Mesendoderm (in vitro differentiated cells): ENCODE measurements at regions not wholly inside any gene's neighbourhood (a gene's known extent, or its start where the extent isn't known, plus 50 kb on each side); places are given as distances from the start of the nearest gene placed in this dataset.

ENCODE experiments used
- DNase-seq: peaks from one replicate; pipeline ENCODE4 v3.0.0; 2013
- H2AK5ac ChIP-seq: 2 replicates; pipeline ENCODE4 v1.6.1; 2013; ENCODE audit warnings: low read length, inconsistent platforms
- H2BK120ac ChIP-seq: 2 replicates; pipeline ENCODE4 v1.6.1; 2013; ENCODE audit warnings: low read depth, mild to moderate bottlenecking, low read length, moderate library complexity, mixed read lengths
- H2BK15ac ChIP-seq: replicated peaks from 2 replicates; pipeline ENCODE4 v1.6.1; 2013; ENCODE audit warnings: low read depth, mild to moderate bottlenecking, moderate library complexity
- H2BK5ac ChIP-seq: 2 replicates; pipeline ENCODE4 v1.6.1; 2013; ENCODE audit warnings: low read length, inconsistent platforms
- H3K18ac ChIP-seq: 2 replicates; pipeline ENCODE4 v1.6.1; 2013; ENCODE audit warnings: mild to moderate bottlenecking, low read length, mixed read lengths
- H3K23ac ChIP-seq: one replicate; pipeline ENCODE4 v1.6.1; 2013; ENCODE audit warnings: low read length
- H3K27ac ChIP-seq: 2 replicates; pipeline ENCODE4 v1.5.1; 2013; ENCODE audit warnings: low read depth, mild to moderate bottlenecking, inconsistent platforms, low read length, moderate library complexity
- H3K27me3 ChIP-seq: 2 replicates; pipeline ENCODE4 v1.6.1; 2013; ENCODE audit warnings: low read length, control low read depth, mild to moderate bottlenecking, inconsistent platforms; ENCODE audit not compliant: insufficient read depth, poor library complexity
- H3K36me3 ChIP-seq: 2 replicates; pipeline ENCODE4 v1.6.1; 2013; ENCODE audit warnings: low read length, inconsistent platforms; ENCODE audit not compliant: control insufficient read depth, insufficient read depth
- H3K4ac ChIP-seq: one replicate; pipeline ENCODE4 v1.6.1; 2013; ENCODE audit warnings: low read depth, mild to moderate bottlenecking, low read length, moderate library complexity
- H3K4me1 ChIP-seq: 2 replicates; pipeline ENCODE4 v1.6.1; 2013; ENCODE audit warnings: low read depth, low read length, inconsistent platforms; ENCODE audit not compliant: control insufficient read depth
- H3K4me2 ChIP-seq: 2 replicates; pipeline ENCODE4 v1.6.1; 2013; ENCODE audit warnings: low read length
- H3K4me3 ChIP-seq: 2 replicates; pipeline ENCODE4 v1.5.1; 2013; ENCODE audit warnings: mild to moderate bottlenecking, low read length
- H3K56ac ChIP-seq: one replicate; pipeline ENCODE4 v1.6.1; 2013; ENCODE audit warnings: low read length
- H3K79me1 ChIP-seq: 2 replicates; pipeline ENCODE4 v1.6.1; 2013; ENCODE audit warnings: low read length, inconsistent platforms
- H3K79me2 ChIP-seq: 2 replicates; pipeline ENCODE4 v1.6.1; 2013; ENCODE audit warnings: mild to moderate bottlenecking, low read length; ENCODE audit not compliant: control insufficient read depth, insufficient read depth
- H3K9ac ChIP-seq: 2 replicates; pipeline ENCODE4 v1.6.1; 2013; ENCODE audit warnings: low read length, inconsistent platforms
- H4K5ac ChIP-seq: one replicate; pipeline ENCODE4 v1.6.1; 2013; ENCODE audit warnings: low read length
- H4K8ac ChIP-seq: one replicate; pipeline ENCODE4 v1.6.1; 2013; ENCODE audit warnings: low read depth, mild to moderate bottlenecking, control low read depth, low read length, moderate library complexity
- WGBS: extraction: QIAGEN DNeasy Blood & Tissue Kit; methylation state at CpG from one replicate; pipeline ENCODE4 v1.1.7; 2013; ENCODE audit warnings: low lambda C conversion rate, missing lambda C conversion rate; ENCODE audit not compliant: insufficient coverage; ENCODE audit errors: extremely low coverage; 5-methylcytosine and 5-hydroxymethylcytosine counted together

DNA sequence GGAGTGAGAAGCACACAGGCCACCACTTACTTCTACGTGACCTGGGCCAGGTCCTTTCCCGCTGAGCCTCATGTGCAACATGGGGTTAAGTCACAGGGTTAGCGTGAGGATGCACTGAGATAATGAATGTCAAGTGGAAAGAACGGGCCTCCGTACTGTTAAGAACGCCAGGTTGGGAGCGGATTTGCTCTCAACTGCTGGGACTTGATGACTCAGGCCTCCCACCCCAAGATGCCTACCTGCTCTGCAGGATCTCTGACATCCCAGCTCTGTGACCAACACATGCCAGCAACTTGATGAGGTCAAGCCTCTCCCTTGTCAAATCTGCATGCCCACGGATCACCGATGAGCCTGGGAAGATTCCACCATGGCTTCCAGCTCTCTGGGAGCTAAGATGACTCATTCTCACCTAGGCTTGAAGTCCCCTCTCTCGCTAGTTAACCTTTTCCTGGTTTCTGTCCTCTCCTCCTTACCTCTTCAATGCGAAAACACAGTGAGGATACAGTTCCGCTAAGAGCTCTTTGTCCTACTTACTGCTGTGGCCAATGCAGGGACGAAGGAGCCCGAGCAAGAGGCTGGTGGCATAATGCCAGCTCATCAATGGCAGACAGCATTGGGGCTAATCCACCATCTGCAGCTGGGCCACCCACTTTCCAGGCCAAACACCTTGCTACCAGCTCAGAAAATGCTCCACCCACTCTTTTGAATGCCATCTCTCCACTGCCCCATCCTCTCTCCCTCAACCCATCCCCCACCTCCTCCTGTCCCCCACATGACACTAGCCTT is 67.6 kb downstream of the PJA1 start:
- no peaks in the 10 kb centered on the region for H3K27me3 ChIP-seq
- H2BK5ac ChIP-seq: no peak overlapping the region
- DNase-seq: peak; percentile 93
- no peak overlapping the region for H3K4me2 ChIP-seq
- peaks cover 5% of the 10 kb centered on the region for H3K4me1 ChIP-seq
- H3K27ac ChIP-seq: no peak overlapping the region
- no peak overlapping the region for H4K8ac ChIP-seq
- H4K5ac ChIP-seq: no peak overlapping the region
- H3K36me3 ChIP-seq: no peaks in the 10 kb centered on the region
- H3K56ac ChIP-seq: peak overlapping the region; percentile 53
- H2BK120ac ChIP-seq: no peak overlapping the region
- H3K4ac ChIP-seq: no peak overlapping the region
- peak overlapping the region; percentile 20 for H3K18ac ChIP-seq
- no peak overlapping the region for H2BK15ac ChIP-seq
- H2AK5ac ChIP-seq: no peak overlapping the region
- WGBS: no CpG with 5 or more reads among the region's 14 CpGs
- H3K4me3 ChIP-seq: no peak overlapping the region
- no peak overlapping the region for H3K9ac ChIP-seq
- H3K79me2 ChIP-seq: no peaks in the 10 kb centered on the region
- no peak overlapping the region for H3K23ac ChIP-seq
- no peaks in the 10 kb centered on the region for H3K79me1 ChIP-seq

- no peak for DNase-seq
- Histone ChIP-seq H3K4me2 (no peak overlapping the region), H2BK15ac (no peak overlapping the region), H2BK5ac (no peak overlapping the region), H2AK5ac (no peak overlapping the region), H3K79me2 (no peaks in the 10 kb centered on the region), H3K4me3 (no peak overlapping the region), H3K27ac (no peak overlapping the region), H3K23ac (no peak overlapping the region), H3K79me1 (no peaks in the 10 kb centered on the region), H3K4me1 (peaks cover 5% of the 10 kb centered on the region), H3K4ac (no peak overlapping the region), H2BK120ac (no peak overlapping the region), H4K5ac (no peak overlapping the region), H3K36me3 (no peaks in the 10 kb centered on the region), H3K18ac (no peak overlapping the region), H3K27me3 (no peaks in the 10 kb centered on the region), H3K56ac (peak overlapping the region; percentile 34), H4K8ac (no peak overlapping the region), H3K9ac (no peak overlapping the region)
- WGBS: no CpG with 5 or more reads among the region's 7 CpGs
Measured at GRCh38 chrX:69096963-69097362, 68.3 kb downstream of the PJA1 start.

DNA sequence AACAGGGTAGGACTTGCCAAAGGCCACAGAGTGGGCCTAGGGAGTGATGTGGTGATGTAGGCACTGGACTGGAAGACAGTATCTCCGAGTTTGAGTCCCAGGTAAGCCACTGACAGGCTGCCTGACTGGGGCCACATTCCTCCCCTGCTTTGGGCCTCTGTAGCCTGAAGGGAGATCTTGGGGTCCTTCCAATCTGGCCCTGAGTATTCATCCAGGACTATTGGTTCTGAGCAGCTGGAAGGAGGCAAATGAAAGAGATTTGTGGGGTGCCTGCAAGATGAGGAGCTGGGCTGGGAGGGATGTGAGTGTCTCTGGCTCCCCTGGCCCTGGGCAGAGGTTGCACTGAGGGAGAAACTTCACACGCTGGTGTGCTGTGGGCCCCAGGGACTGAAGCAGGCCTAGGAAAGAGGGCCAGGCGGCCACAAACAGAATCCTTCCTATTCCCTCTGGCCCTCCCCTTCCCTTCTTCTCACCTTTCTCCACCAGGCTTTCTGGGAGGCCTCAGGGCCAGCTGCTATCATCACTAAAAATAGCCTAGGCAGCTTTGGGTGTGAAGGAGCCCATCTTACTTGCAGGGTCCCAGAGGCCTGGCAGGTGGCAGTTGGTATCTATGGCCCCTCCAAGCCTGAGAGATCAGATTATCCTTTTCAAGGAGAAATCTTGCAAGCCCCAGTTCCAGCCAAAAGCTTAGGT is 70.1 kb downstream of the PJA1 start:
- no CpG with 5 or more reads among the region's 3 CpGs for WGBS

DNA sequence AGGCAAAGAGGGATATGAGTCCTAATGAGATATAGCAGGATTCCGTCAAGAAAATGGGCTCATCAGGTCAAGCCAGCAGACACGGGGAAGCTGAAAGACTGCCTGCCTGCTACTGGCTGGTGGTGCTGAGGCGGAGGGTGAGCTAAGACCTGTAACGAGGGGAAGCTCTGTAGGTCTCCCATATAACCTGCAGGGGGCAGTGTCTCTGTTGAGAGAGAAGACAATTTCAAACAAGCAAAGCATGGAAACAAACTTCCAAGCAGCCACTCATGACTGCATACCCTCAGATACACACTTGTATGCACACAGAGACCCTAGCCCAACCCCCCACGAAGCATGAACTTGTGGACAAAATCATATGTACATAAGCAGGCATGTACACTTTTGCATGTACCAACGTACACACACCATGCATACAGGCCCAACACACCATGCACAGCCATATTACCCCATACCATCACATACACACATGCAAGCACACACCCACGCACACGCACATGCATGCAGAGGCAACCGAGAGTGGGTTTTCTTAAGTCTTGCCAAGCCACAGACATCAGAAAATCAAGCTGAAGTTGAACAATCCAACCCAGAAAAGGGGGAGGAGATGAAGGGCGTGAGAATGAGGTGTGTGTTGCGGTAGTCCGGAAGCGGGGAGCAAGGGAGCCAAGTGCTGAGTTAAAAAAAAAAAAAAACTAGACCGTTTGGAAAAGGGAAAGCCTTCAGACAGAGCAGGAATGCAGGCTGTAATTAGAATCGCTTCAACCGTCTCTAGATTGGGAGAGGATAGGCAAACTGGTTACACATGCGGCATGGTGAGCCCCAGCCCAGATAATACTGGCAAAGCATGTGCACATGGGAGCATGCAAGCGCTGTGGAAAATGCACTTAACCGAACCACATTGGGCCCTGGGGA is 71.0 kb downstream of the PJA1 start:
- H3K56ac ChIP-seq: no peak overlapping the region
- H3K79me2 ChIP-seq: no peaks in the 10 kb centered on the region

More for the DNA sequence above, 70.1 kb downstream of the PJA1 start:
- peak overlapping the region; percentile 15 for H3K56ac ChIP-seq
- H3K23ac ChIP-seq: no peak overlapping the region
- H3K9ac ChIP-seq: no peak overlapping the region
- H3K27me3 ChIP-seq: no peaks in the 10 kb centered on the region
- no peak overlapping the region for H3K4ac ChIP-seq
- H3K4me3 ChIP-seq: no peak overlapping the region
- H2BK120ac ChIP-seq: no peak overlapping the region
- H2BK5ac ChIP-seq: no peak overlapping the region
- no peak overlapping the region for H4K8ac ChIP-seq
- no peaks in the 10 kb centered on the region for H3K79me1 ChIP-seq
- DNase-seq: peak; percentile 34
- no peaks in the 10 kb centered on the region for H3K36me3 ChIP-seq
- no peaks in the 10 kb centered on the region for H3K79me2 ChIP-seq
- H2AK5ac ChIP-seq: no peak overlapping the region
- H2BK15ac ChIP-seq: no peak overlapping the region
- H3K4me1 ChIP-seq: peaks cover 5% of the 10 kb centered on the region
- no peak overlapping the region for H4K5ac ChIP-seq
- H3K4me2 ChIP-seq: no peak overlapping the region
- H3K27ac ChIP-seq: no peak overlapping the region
- no peak overlapping the region for H3K18ac ChIP-seq

DNA sequence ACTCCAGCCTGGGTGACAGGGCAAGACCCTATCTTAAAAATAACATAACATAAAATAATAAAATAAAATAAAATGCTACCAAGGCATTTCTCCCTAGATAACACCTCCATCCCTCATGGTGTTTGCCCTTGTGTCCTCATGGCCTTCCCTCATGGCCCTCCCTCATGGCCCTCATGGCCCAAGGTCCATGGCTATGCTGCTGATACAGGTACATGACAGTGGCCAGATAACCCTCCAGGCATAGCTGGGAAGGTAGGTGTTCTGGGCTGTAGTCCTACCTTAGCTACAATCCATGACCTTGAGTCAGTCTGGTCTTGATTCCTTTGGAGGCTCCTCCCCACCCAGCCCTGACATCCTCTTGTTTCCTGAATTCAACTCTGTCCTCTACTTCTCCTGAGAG is 75.2 kb downstream of the PJA1 start:
- Histone ChIP-seq H3K4me1 (peaks cover 2% of the 10 kb centered on the region), H3K27me3 (no peaks in the 10 kb centered on the region), H3K36me3 (no peaks in the 10 kb centered on the region), H3K18ac (no peak overlapping the region), H3K27ac (no peak overlapping the region), H3K23ac (no peak overlapping the region), H3K9ac (no peak overlapping the region), H2BK120ac (no peak overlapping the region), H3K4me2 (no peak overlapping the region), H2BK15ac (no peak overlapping the region), H4K5ac (no peak overlapping the region), H3K4ac (no peak overlapping the region), H4K8ac (no peak overlapping the region), H3K4me3 (no peak overlapping the region), H3K79me2 (no peaks in the 10 kb centered on the region), H3K56ac (no peak overlapping the region), H2AK5ac (no peak overlapping the region), H2BK5ac (no peak overlapping the region), H3K79me1 (no peaks in the 10 kb centered on the region)
- DNase-seq: no peak

More for the DNA sequence above, 71.0 kb downstream of the PJA1 start:
- Histone ChIP-seq H2BK5ac (no peak overlapping the region), H3K4me2 (no peak overlapping the region), H3K27me3 (no peaks in the 10 kb centered on the region), H4K8ac (no peak overlapping the region), H2BK15ac (no peak overlapping the region), H3K18ac (no peak overlapping the region), H3K79me1 (no peaks in the 10 kb centered on the region), H4K5ac (no peak overlapping the region), H3K4ac (no peak overlapping the region), H3K4me3 (no peak overlapping the region), H3K23ac (no peak overlapping the region), H3K4me1 (peaks cover 5% of the 10 kb centered on the region), H3K36me3 (no peaks in the 10 kb centered on the region), H2AK5ac (no peak overlapping the region), H2BK120ac (no peak overlapping the region), H3K27ac (no peak overlapping the region), H3K9ac (no peak overlapping the region)
- no CpG with 5 or more reads among the region's 19 CpGs for WGBS
- peak; percentile 82 for DNase-seq
